A673 (cell line): ENCODE measurements at regions not wholly inside any gene's neighbourhood (a gene's known extent, or its start where the extent isn't known, plus 50 kb on each side); places are given as distances from the start of the nearest gene placed in this dataset.

Experiments
- BruUV-seq: library from RNA; stranded (reverse); fragments of 400-500 nt; replicated peaks from 2 replicates; lab custom pipeline; 2021; lab: Mats Ljungman, UMichigan
- CTCF ChIA-PET: fragments of 300-600 bp; sonication (Branson Sonifier 250); formaldehyde crosslinking; loops from one replicate; lab custom pipeline; 2022; ENCODE audit warnings: antibody characterized with exemption; lab: Charles Lee
- POLR2A ChIA-PET: fragments of 300-600 bp; sonication (Branson Sonifier 250); formaldehyde crosslinking; loops from one replicate; lab custom pipeline; 2022; ENCODE audit warnings: antibody characterized with exemption; ENCODE audit not compliant: low non-redundant PET; lab: Charles Lee
- DNase-seq: peaks from one replicate; pipeline ENCODE4 v3.0.0-alpha.2; 2015; ENCODE audit warnings: low spot score
- H3K27ac ChIP-seq: fragments of 200-600 bp; sonication (generic); 2 replicates; pipeline ENCODE4 v1.5.1; 2016; ENCODE audit warnings: mixed run types, low read depth, mild to moderate bottlenecking, mixed read lengths, antibody characterized with exemption, low read length; ENCODE audit not compliant: poor library complexity, severe bottlenecking
- H3K27me3 ChIP-seq: fragments of 200-600 bp; sonication (generic); replicated peaks from 2 replicates; pipeline ENCODE4 v1.6.1; 2017; ENCODE audit warnings: mixed run types, low read depth, mild to moderate bottlenecking, mixed read lengths, antibody characterized with exemption, low read length; ENCODE audit not compliant: insufficient read depth, poor library complexity
- H3K36me3 ChIP-seq: fragments of 200-600 bp; sonication (generic); 2 replicates; pipeline ENCODE4 v1.6.1; 2016; ENCODE audit warnings: mixed run types, mild to moderate bottlenecking, mixed read lengths, antibody characterized with exemption, low read length; ENCODE audit not compliant: insufficient read depth, poor library complexity, severe bottlenecking
- H3K4me1 ChIP-seq: fragments of 200-600 bp; sonication (generic); 2 replicates; pipeline ENCODE4 v1.6.1; 2017; ENCODE audit warnings: mixed run types, mild to moderate bottlenecking, mixed read lengths, antibody characterized with exemption, low read length; ENCODE audit not compliant: insufficient read depth, poor library complexity, severe bottlenecking
- H3K4me3 ChIP-seq: fragments of 200-600 bp; sonication (generic); 2 replicates; pipeline ENCODE4 v1.5.1; 2016; ENCODE audit warnings: low read depth, mixed run types, mild to moderate bottlenecking, mixed read lengths, low read length; ENCODE audit not compliant: poor library complexity, severe bottlenecking
- H3K9me3 ChIP-seq: fragments of 200-600 bp; sonication (generic); 2 replicates; pipeline ENCODE4 v1.6.1; 2016; ENCODE audit warnings: mixed run types, low read depth, mild to moderate bottlenecking, mixed read lengths, antibody characterized with exemption, low read length; ENCODE audit not compliant: poor library complexity, severe bottlenecking
- CTCF ChIP-seq: fragments of 300-800, 200-600 bp; sonication (generic); conservative IDR thresholded peaks from 2 replicates; pipeline ENCODE4 v1.5.1; 2017; ENCODE audit warnings: low read depth, mild to moderate bottlenecking, antibody characterized with exemption, low read length, moderate library complexity, mixed read lengths
- EZH2 ChIP-seq: fragments of 200-600 bp; sonication (generic); IDR thresholded peaks from 2 replicates; pipeline ENCODE4 v1.6.1; 2017; ENCODE audit warnings: borderline replicate concordance, low read depth, mild to moderate bottlenecking, mixed read lengths, antibody characterized with exemption, low read length; ENCODE audit not compliant: poor library complexity, severe bottlenecking
- intact Hi-C: fragments of 100-400 bp; cut with micrococcal nuclease; formaldehyde crosslinking; loops from one replicate; pipeline ENCODE4 v1.10.0; 2022; ENCODE audit not compliant: unreplicated experiment

GRCh38 chr16:55146966-55147365 lies 177.0 kb upstream of the IRX6 start:
- no peaks in the 10 kb centered on the region for H3K27me3 ChIP-seq
- H3K4me1 ChIP-seq = no peaks in the 10 kb centered on the region
- CTCF ChIA-PET = no interaction called here
- no peak for DNase-seq
- no TSS peak for BruUV-seq
- intact Hi-C loops = no loop called here
- no peak overlapping the region for H3K27ac ChIP-seq
- TF ChIP-seq CTCF (no peak), EZH2 (no peak)
- H3K36me3 ChIP-seq = no peaks in the 10 kb centered on the region
- H3K4me3 ChIP-seq = no peak overlapping the region
- POLR2A ChIA-PET = no interaction called here
- no peaks in the 10 kb centered on the region for H3K9me3 ChIP-seq

- POLR2A ChIA-PET = no interaction called here
- intact Hi-C loops = no loop called here
- no peak overlapping the region for H3K4me3 ChIP-seq
- no peaks in the 10 kb centered on the region for H3K9me3 ChIP-seq
- DNase-seq = no peak
- no peaks in the 10 kb centered on the region for H3K4me1 ChIP-seq
- TF ChIP-seq CTCF = no peak
- no peak for TF ChIP-seq EZH2
- H3K27ac ChIP-seq = no peak overlapping the region
- BruUV-seq = no TSS peak
- H3K36me3 ChIP-seq = no peaks in the 10 kb centered on the region
- no peaks in the 10 kb centered on the region for H3K27me3 ChIP-seq
- CTCF ChIA-PET = no interaction called here
Observed at GRCh38 chr16:55147396-55147795, 176.6 kb upstream of the IRX6 start.

- DNase-seq = no peak
- peaks cover 3% of the 10 kb centered on the region for H3K27me3 ChIP-seq
- ChIA-PET POLR2A (no interaction called here), CTCF (no interaction called here)
- H3K36me3 ChIP-seq = no peaks in the 10 kb centered on the region
- H3K4me1 ChIP-seq = no peaks in the 10 kb centered on the region
- H3K27ac ChIP-seq = no peak overlapping the region
- BruUV-seq = no TSS peak
- H3K9me3 ChIP-seq = no peaks in the 10 kb centered on the region
- TF ChIP-seq EZH2 (no peak), CTCF (no peak)
- H3K4me3 ChIP-seq = no peak overlapping the region
- intact Hi-C loops = no loop called here
Observed at GRCh38 chr16:55149622-55150021, 174.4 kb upstream of the IRX6 start.
